Activated gamma-delta T cell (primary cell): ENCODE measurements at regions not wholly inside any gene's neighbourhood (a gene's known extent, or its start where the extent isn't known, plus 50 kb on each side); places are given as distances from the start of the nearest gene placed in this dataset.

ENCODE experiments used
- DNase-seq: peaks from one replicate; lab custom pipeline; 2025; lab: John Stamatoyannopoulos, UW

- DNase-seq = no peak
Observed at GRCh38 chr18:73918816-73919215, 228.8 kb downstream of the FBXO15 start.

- DNase-seq = no peak
Observed at GRCh38 chr18:73917046-73917445, 230.6 kb downstream of the FBXO15 start.

- no peak for DNase-seq
Observed at GRCh38 chr18:73913505-73913904, 234.1 kb downstream of the FBXO15 start.

GRCh38 chr18:73908323-73908722 is 239.3 kb downstream of the FBXO15 start:
- DNase-seq = no peak

GRCh38 chr18:73901566-73901965 is 246.1 kb downstream of the FBXO15 start:
- DNase-seq = no peak

GRCh38 chr18:73901151-73901550 is 246.5 kb downstream of the FBXO15 start:
- DNase-seq = no peak

GRCh38 chr18:73900106-73900835 is 247.4 kb downstream of the FBXO15 start:
- no peak for DNase-seq

GRCh38 chr18:73897517-73897916 is 250.1 kb downstream of the FBXO15 start:
- DNase-seq = no peak

- DNase-seq = no peak
Observed at GRCh38 chr18:73896685-73897084, 250.9 kb downstream of the FBXO15 start.

- DNase-seq = no peak
Observed at GRCh38 chr18:73895701-73896100, 251.9 kb downstream of the FBXO15 start.

GRCh38 chr18:73893880-73894279 is 253.8 kb downstream of the FBXO15 start:
- DNase-seq = no peak

GRCh38 chr18:73891572-73892421 is 255.8 kb downstream of the FBXO15 start:
- DNase-seq = no peak

GRCh38 chr18:73888565-73888964 is 259.1 kb downstream of the FBXO15 start:
- no peak for DNase-seq

- no peak for DNase-seq
Observed at GRCh38 chr18:73887801-73888200, 259.8 kb downstream of the FBXO15 start.

GRCh38 chr18:73884868-73885267 is 262.8 kb downstream of the FBXO15 start:
- no peak for DNase-seq

- DNase-seq = no peak
Observed at GRCh38 chr18:73881396-73881917, 266.2 kb downstream of the FBXO15 start.

GRCh38 chr18:73880387-73880786 is 267.2 kb downstream of the FBXO15 start:
- no peak for DNase-seq

- DNase-seq = no peak
Observed at GRCh38 chr18:73879766-73880165, 267.9 kb downstream of the FBXO15 start.

- no peak for DNase-seq
Observed at GRCh38 chr18:73879328-73879727, 268.3 kb downstream of the FBXO15 start.

GRCh38 chr18:73869182-73869581 is 278.5 kb downstream of the FBXO15 start:
- DNase-seq = no peak

GRCh38 chr18:73861771-73862170 is 285.9 kb downstream of the FBXO15 start:
- DNase-seq = no peak

- DNase-seq = no peak
Observed at GRCh38 chr18:73859837-73860397, 287.7 kb downstream of the FBXO15 start.
